ENCODE measurements at regions not wholly inside any gene's neighbourhood (a gene's known extent, or its start where the extent isn't known, plus 50 kb on each side); places are given as distances from the start of the nearest gene placed in this dataset.

GRCh38 chr13:40187324-40187795 lies 479.1 kb downstream of the FOXO1 start:
- TF ChIP-seq POLR2A (IDR thresholded peaks at IDR 0.05; ENCODE audit: low read length) (no peak), GATA1 (IDR thresholded peaks at IDR 0.05; ENCODE audit: low read depth, low read length) (no peak)

Measured in erythroblast (primary cell).